DMS153 (cell line): ENCODE measurements at regions not wholly inside any gene's neighbourhood (a gene's known extent, or its start where the extent isn't known, plus 50 kb on each side); places are given as distances from the start of the nearest gene placed in this dataset.

Experiments
- DNase-seq: peaks from one replicate; lab custom pipeline; 2025; lab: John Stamatoyannopoulos, UW

- DNase-seq, result no peak
Observed at GRCh38 chr10:117638200-117638599, 95.7 kb downstream of the EMX2 start.

- no peak for DNase-seq
Observed at GRCh38 chr10:117638664-117639200, 96.2 kb downstream of the EMX2 start.

- no peak for DNase-seq
Observed at GRCh38 chr10:117640406-117640805, 97.9 kb downstream of the EMX2 start.

GRCh38 chr10:117646718-117647117, 104.2 kb downstream of the EMX2 start:
- no peak for DNase-seq

GRCh38 chr10:117647306-117647705, 104.8 kb downstream of the EMX2 start:
- no peak for DNase-seq

GRCh38 chr10:117651121-117651520, 108.6 kb downstream of the EMX2 start:
- DNase-seq, result no peak

- DNase-seq, result no peak
Observed at GRCh38 chr10:117652228-117653169, 110.0 kb downstream of the EMX2 start.

- no peak for DNase-seq
Observed at GRCh38 chr10:117653170-117653515, 110.6 kb downstream of the EMX2 start.

- no peak for DNase-seq
Observed at GRCh38 chr10:117654105-117654504, 111.6 kb downstream of the EMX2 start.

- DNase-seq, result no peak
Observed at GRCh38 chr10:117656385-117657367, 114.1 kb downstream of the EMX2 start.

- DNase-seq, result no peak
Observed at GRCh38 chr10:117661316-117661715, 118.8 kb downstream of the EMX2 start.

GRCh38 chr10:117662126-117662525, 119.6 kb downstream of the EMX2 start:
- DNase-seq, result no peak

- no peak for DNase-seq
Observed at GRCh38 chr10:117662751-117663540, 120.4 kb downstream of the EMX2 start.

GRCh38 chr10:117663750-117664149, 121.2 kb downstream of the EMX2 start:
- DNase-seq, result no peak

- no peak for DNase-seq
Observed at GRCh38 chr10:117664288-117664687, 121.7 kb downstream of the EMX2 start.

- DNase-seq, result no peak
Observed at GRCh38 chr10:117666166-117666565, 123.6 kb downstream of the EMX2 start.

- DNase-seq, result no peak
Observed at GRCh38 chr10:117666965-117667364, 124.4 kb downstream of the EMX2 start.

GRCh38 chr10:117667831-117668230, 125.3 kb downstream of the EMX2 start:
- DNase-seq, result no peak

- DNase-seq, result no peak
Observed at GRCh38 chr10:117668327-117669008, 125.9 kb downstream of the EMX2 start.

- no peak for DNase-seq
Observed at GRCh38 chr10:117669122-117669521, 126.6 kb downstream of the EMX2 start.
